Lower leg skin (tissue), 4 donors: ENCODE measurements at regions not wholly inside any gene's neighbourhood (a gene's known extent, or its start where the extent isn't known, plus 50 kb on each side); places are given as distances from the start of the nearest gene placed in this dataset.

Experiments used
- DNase-seq, 2 donors: peaks; one replicate each; pipeline ENCODE4 v3.0.0-alpha.2; 2019; ENCODE audit warnings: low spot score in 2 of 2
- H3K4me3 ChIP-seq: fragments of 200-600 bp; sonication (generic); 2 replicates; pipeline ENCODE4 v1.5.1; 2017; ENCODE audit warnings: mild to moderate bottlenecking, low read depth; ENCODE audit not compliant: poor library complexity, severe bottlenecking
- POLR2A ChIP-seq, 2 donors: fragments of 450-650 bp; IDR thresholded peaks; one replicate each; pipeline ENCODE4 v1.6.1; 2016 to 2017; ENCODE audit warnings: antibody characterized with exemption in 2 of 2, mild to moderate bottlenecking in 1 of 2, moderate library complexity in 1 of 2
- WGBS, 2 donors: methylation state at CpG; one replicate each; pipeline ENCODE4 v1.1.5; 2018; 5-methylcytosine and 5-hydroxymethylcytosine counted together
- intact Hi-C: fragments of 100-400 bp; cut with DNase I; formaldehyde crosslinking; loops from one replicate; pipeline ENCODE4 v1.15.0; 2023; ENCODE audit warnings: low total_unique reads
- TF ChIP-seq, protein P1 (sequence below), 3 donors: fragments of 450-650 bp; IDR thresholded peaks; one replicate each; pipeline ENCODE4 v1.5.1; 2016; ENCODE audit warnings: antibody characterized with exemption in 3 of 3, mild to moderate bottlenecking in 3 of 3, moderate library complexity in 2 of 3

DNA sequence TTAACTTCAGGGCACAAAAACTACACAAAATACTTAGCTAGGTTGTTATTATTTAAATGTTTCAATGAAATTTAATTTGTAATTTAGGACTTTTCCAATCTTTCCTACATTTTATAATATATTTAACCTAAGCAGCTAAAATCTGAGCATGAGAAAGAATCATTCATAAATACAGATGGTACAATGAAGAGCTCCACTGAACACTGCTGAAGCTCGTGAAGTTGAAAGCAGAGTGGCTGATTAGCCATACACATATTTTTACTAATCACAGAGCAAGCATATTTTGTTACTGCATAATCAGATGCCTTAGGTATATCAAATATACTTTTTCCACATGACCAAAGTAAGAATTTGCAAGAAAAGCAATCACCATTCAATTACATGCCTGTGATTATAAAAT lies 184.9 kb upstream of the ETAA1 start:
- TF ChIP-seq POLR2A (IDR thresholded peaks at IDR 0.05) = no peak
- WGBS, 2 donors = 78 to 96% methylated on average over 1 of the region's 1 CpG
- no peak overlapping the region for H3K4me3 ChIP-seq
- no peak for DNase-seq
- intact Hi-C loops = no loop called here

DNA sequence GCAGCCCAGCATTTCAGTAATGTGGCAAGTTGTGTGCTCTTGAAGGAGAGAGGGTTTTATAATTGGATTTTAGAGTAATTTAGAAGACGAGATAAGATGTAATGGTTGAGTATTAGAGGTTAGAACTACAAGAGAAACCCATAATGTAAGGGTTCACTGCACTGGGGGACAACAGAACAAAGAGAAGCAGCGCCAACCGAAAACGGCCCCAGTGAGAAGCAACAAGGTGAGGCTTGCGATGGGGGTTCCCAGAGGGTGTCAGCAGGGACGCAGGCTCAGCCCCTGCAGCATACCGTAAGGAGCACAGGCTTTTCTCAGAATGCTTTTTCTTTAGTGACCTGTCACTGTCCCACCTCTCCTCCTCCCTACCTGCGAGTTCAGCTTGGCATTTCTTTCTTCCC lies 183.9 kb upstream of the ETAA1 start:
- 77 to 79% methylated on average over 8 of the region's 8 CpGs for WGBS, 2 donors
- H3K4me3 ChIP-seq = no peak overlapping the region
- DNase-seq = no peak
- intact Hi-C loops = no loop called here
- TF ChIP-seq POLR2A (IDR thresholded peaks at IDR 0.05) = no peak
- TF ChIP-seq, protein P1, sequence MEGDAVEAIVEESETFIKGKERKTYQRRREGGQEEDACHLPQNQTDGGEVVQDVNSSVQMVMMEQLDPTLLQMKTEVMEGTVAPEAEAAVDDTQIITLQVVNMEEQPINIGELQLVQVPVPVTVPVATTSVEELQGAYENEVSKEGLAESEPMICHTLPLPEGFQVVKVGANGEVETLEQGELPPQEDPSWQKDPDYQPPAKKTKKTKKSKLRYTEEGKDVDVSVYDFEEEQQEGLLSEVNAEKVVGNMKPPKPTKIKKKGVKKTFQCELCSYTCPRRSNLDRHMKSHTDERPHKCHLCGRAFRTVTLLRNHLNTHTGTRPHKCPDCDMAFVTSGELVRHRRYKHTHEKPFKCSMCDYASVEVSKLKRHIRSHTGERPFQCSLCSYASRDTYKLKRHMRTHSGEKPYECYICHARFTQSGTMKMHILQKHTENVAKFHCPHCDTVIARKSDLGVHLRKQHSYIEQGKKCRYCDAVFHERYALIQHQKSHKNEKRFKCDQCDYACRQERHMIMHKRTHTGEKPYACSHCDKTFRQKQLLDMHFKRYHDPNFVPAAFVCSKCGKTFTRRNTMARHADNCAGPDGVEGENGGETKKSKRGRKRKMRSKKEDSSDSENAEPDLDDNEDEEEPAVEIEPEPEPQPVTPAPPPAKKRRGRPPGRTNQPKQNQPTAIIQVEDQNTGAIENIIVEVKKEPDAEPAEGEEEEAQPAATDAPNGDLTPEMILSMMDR (IDR thresholded peaks at IDR 0.05) = no peak

DNA sequence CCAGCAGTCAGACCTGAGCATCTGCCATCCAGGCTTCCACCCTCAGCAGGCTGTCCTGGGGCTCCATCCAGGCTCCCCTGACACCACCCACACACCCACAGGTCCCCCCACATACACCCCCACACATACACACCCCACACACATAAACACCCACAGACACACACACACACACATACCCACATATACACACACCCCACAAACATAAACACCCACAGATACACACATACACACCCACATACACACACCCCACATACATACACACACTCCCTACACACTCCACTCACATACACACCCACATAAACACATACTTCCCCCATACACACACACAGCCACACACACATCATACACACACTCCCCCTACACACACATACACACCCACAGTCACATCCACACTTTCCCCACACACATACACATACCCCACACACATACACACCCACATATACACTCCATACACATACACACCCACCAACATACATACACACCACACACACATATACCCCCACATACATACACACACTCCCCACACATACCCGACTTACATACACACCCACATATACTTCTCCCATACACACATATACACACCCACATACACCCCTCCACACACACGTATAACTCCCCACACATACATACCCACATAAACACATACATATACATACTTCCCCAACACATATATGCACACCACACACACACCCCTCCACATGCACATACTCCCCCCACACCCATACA lies 183.3 kb upstream of the ETAA1 start:
- TF ChIP-seq, protein P1 (IDR thresholded peaks at IDR 0.05) = no peak
- TF ChIP-seq POLR2A (IDR thresholded peaks at IDR 0.05) = no peak
- WGBS, 2 donors = 89 to 92% methylated on average over 2 of the region's 2 CpGs
- no peak for DNase-seq
- H3K4me3 ChIP-seq = no peak overlapping the region
- intact Hi-C loops = no loop called here

DNA sequence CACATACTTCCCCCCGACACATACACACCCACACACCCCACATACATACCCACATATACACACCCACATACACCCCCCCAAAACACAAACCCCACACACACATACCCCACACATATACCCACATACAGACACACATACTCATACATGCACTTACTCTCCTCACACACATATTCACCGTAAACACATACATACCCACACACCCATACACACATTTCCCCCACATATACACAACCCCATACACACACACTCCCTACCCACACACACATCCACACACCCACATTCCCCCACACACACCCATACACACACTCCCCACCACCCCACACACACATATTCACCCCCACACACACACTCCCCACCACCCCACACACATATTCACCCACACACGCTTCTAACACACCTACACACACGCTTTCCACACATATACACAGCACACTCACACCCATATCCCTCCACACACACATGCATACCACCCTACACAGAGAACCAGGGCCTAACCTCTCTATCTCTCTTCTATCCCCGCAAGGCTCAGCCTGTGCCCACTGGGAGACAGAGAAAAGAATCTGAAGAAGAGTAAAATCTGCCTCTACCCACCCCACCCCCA lies 182.4 kb upstream of the ETAA1 start:
- WGBS, 2 donors = 96 to 98% methylated on average over 5 of the region's 5 CpGs
- no peak for TF ChIP-seq POLR2A (IDR thresholded peaks at IDR 0.05)
- TF ChIP-seq, protein P1 (IDR thresholded peaks at IDR 0.05) = no peak
- intact Hi-C loops = no loop called here
- no peak for DNase-seq
- no peak overlapping the region for H3K4me3 ChIP-seq

DNA sequence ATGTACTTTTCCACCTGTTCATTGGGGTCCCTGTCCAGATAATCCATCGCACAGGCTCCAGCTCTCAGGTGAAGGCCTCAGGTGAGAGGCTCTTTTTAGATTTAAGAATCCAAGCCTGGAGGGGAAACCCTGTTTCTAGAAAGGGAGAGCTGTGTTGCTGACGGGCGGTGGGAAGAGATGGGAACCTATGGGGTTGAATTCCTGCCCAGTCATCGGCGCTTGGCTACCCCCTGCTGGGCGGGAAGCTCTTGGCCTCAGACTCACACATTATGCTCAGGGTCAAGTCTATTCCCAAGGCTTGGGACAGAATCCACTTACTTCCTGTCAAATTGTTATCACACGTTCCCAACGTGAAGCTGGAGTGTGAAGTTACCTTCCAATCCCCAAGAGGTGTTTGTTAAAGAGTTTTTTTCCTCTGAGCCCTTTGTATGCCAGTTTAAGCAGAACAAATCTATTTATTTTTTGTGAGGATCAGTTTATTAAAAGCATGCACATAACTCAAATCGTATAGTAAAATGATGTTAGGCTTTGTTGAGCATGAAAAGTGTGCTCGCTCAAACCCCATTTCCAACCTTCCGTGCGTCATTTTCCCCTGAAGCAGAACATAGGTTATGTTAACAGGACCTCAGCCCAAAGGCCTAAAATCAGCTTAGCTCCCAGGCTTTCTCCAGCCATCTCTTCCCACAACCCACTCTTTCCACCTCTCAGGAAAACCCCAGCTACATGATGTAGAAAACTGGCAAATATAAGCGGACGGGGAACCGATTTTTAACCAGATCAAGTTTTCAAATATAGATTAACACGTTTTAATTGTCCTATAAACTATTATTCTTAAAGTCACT lies 181.7 kb upstream of the ETAA1 start:
- TF ChIP-seq, protein P1 (IDR thresholded peaks at IDR 0.05) = no peak
- no peak for TF ChIP-seq POLR2A (IDR thresholded peaks at IDR 0.05)
- H3K4me3 ChIP-seq = no peak overlapping the region
- DNase-seq = no peak
- WGBS, 2 donors = 62 to 73% methylated on average over 16 of the region's 16 CpGs
- intact Hi-C loops = no loop called here

DNA sequence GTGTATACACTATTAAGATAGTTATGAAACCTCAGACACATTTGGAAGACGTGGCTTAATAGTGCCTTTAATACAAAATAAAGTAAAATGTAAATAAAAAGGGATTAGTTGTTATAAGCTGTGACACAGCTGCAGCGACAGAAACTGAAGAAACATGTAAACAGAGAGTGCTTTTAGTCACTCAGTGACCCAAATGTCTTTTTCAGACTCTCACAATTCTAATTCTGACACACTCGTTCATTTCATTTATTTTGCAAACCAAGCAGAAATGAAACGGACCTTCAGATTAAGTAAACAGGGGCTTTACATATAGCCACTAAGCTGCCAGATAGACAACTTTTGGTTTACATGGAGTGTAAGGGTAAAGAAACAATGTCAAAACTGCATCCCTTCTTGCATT lies 181.0 kb upstream of the ETAA1 start:
- no peak overlapping the region for H3K4me3 ChIP-seq
- TF ChIP-seq, protein P1 (IDR thresholded peaks at IDR 0.05) = no peak
- TF ChIP-seq POLR2A (IDR thresholded peaks at IDR 0.05) = no peak
- intact Hi-C loops = no loop called here
- no peak for DNase-seq
- WGBS, 2 donors = 84 to 85% methylated on average over 4 of the region's 4 CpGs
